MM.1S (cell line): ENCODE measurements at regions not wholly inside any gene's neighbourhood (a gene's known extent, or its start where the extent isn't known, plus 50 kb on each side); places are given as distances from the start of the nearest gene placed in this dataset.

Experiments
- DNase-seq: peaks from one replicate; pipeline ENCODE4 v3.0.0-alpha.2; 2015
- H2AFZ ChIP-seq: fragments of 300-600 bp; sonication (generic); 2 replicates; pipeline ENCODE4 v1.6.0; 2016; ENCODE audit warnings: antibody characterized with exemption, low read length
- H3F3A ChIP-seq: fragments of 300-600 bp; sonication (generic); 2 replicates; pipeline ENCODE4 v1.6.1; 2016; ENCODE audit warnings: mild to moderate bottlenecking, antibody characterized with exemption, low read length, moderate library complexity, mixed read lengths; ENCODE audit not compliant: insufficient read depth
- H3K27ac ChIP-seq: fragments of 300-600 bp; sonication (generic); 2 replicates; pipeline ENCODE4 v1.5.1; 2016; ENCODE audit warnings: mild to moderate bottlenecking, low read length
- H3K27me3 ChIP-seq: fragments of 300-600 bp; sonication (generic); replicated peaks from 2 replicates; pipeline ENCODE4 v1.6.0; 2016; ENCODE audit warnings: low read length; ENCODE audit not compliant: insufficient read depth
- H3K36me3 ChIP-seq: fragments of 300-600 bp; sonication (generic); replicated peaks from 2 replicates; pipeline ENCODE4 v1.6.1; 2016; ENCODE audit warnings: mild to moderate bottlenecking, low read length, mixed read lengths; ENCODE audit not compliant: insufficient read depth
- H3K4me1 ChIP-seq: fragments of 300-600 bp; sonication (generic); 2 replicates; pipeline ENCODE4 v1.6.1; 2016; ENCODE audit warnings: low read length, mixed read lengths
- H3K4me2 ChIP-seq: fragments of 300-600 bp; sonication (generic); 2 replicates; pipeline ENCODE4 v1.6.0; 2016; ENCODE audit warnings: low read depth, low read length
- H3K4me3 ChIP-seq: fragments of 300-600 bp; sonication (generic); 2 replicates; pipeline ENCODE4 v1.5.1; 2016; ENCODE audit warnings: low read length, mixed read lengths
- H3K79me2 ChIP-seq: fragments of 300-600 bp; sonication (generic); 2 replicates; pipeline ENCODE4 v1.6.1; 2016; ENCODE audit warnings: mixed run types, low read length, mixed read lengths
- H3K9ac ChIP-seq: fragments of 300-600 bp; sonication (generic); 2 replicates; pipeline ENCODE4 v1.6.1; 2016; ENCODE audit warnings: low read length, mixed read lengths
- H3K9me2 ChIP-seq: fragments of 300-600 bp; sonication (generic); replicated peaks from 2 replicates; pipeline ENCODE4 v1.6.1; 2016; ENCODE audit warnings: mild to moderate bottlenecking, low read length, mixed read lengths; ENCODE audit not compliant: insufficient read depth
- H3K9me3 ChIP-seq: fragments of 300-600 bp; sonication (generic); replicated peaks from 2 replicates; pipeline ENCODE4 v1.6.1; 2016; ENCODE audit warnings: mild to moderate bottlenecking, low read length, mixed read lengths; ENCODE audit not compliant: insufficient read depth
- H4K20me1 ChIP-seq: fragments of 300-600 bp; sonication (generic); 2 replicates; pipeline ENCODE4 v1.6.1; 2016; ENCODE audit warnings: mild to moderate bottlenecking, low read length, moderate library complexity, mixed read lengths; ENCODE audit not compliant: insufficient read depth
- EZH2 ChIP-seq: fragments of 300-600 bp; sonication (generic); optimal IDR thresholded peaks from 2 replicates; pipeline ENCODE3; 2017; ENCODE audit warnings: low read depth, mild to moderate bottlenecking, antibody characterized with exemption, low read length, mixed read lengths
- EZH2phosphoT487 ChIP-seq: fragments of 300-600 bp; sonication (generic); IDR thresholded peaks from 2 replicates; pipeline ENCODE4 v1.6.1; 2018; ENCODE audit warnings: antibody characterized with exemption, low read length
- TF ChIP-seq, protein P1 (sequence below): fragments of 300-600 bp; sonication (generic); IDR thresholded peaks from 2 replicates; pipeline ENCODE4 v1.5.1; 2016; ENCODE audit warnings: antibody characterized with exemption, low read length, mixed read lengths

DNA sequence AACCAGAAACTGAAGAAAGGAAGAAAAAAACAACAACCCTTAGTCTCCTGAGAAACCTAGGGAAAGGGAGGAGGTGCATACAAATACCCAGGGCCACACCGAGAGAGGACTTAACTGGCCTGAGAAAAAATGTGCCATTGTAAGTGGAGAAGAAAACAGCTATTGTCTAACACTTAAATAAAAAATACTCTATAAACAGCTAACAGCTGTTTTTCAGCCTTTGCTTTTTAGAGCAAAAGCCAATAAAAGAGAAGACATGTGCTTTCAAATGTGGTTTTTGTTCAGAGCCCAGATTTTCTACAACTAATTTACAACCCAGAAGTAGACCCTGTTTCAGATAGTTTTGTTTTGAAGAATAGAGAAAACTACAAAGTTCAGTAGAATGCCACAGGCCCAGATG lies 56.0 kb upstream of the SLC22A16 start:
- no peak overlapping the region for H3K4me2 ChIP-seq
- H3K27ac ChIP-seq: no peak overlapping the region
- no peaks in the 10 kb centered on the region for H4K20me1 ChIP-seq
- no peak overlapping the region for H3K9ac ChIP-seq
- no peak overlapping the region for H2AFZ ChIP-seq
- H3K4me3 ChIP-seq: no peak overlapping the region
- H3K36me3 ChIP-seq: no peaks in the 10 kb centered on the region
- no peaks in the 10 kb centered on the region for H3F3A ChIP-seq
- H3K9me2 ChIP-seq: no peaks in the 10 kb centered on the region
- TF ChIP-seq, protein P1, sequence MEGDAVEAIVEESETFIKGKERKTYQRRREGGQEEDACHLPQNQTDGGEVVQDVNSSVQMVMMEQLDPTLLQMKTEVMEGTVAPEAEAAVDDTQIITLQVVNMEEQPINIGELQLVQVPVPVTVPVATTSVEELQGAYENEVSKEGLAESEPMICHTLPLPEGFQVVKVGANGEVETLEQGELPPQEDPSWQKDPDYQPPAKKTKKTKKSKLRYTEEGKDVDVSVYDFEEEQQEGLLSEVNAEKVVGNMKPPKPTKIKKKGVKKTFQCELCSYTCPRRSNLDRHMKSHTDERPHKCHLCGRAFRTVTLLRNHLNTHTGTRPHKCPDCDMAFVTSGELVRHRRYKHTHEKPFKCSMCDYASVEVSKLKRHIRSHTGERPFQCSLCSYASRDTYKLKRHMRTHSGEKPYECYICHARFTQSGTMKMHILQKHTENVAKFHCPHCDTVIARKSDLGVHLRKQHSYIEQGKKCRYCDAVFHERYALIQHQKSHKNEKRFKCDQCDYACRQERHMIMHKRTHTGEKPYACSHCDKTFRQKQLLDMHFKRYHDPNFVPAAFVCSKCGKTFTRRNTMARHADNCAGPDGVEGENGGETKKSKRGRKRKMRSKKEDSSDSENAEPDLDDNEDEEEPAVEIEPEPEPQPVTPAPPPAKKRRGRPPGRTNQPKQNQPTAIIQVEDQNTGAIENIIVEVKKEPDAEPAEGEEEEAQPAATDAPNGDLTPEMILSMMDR: no peak
- TF ChIP-seq EZH2 (no peak), EZH2phosphoT487 (no peak)
- H3K4me1 ChIP-seq: no peaks in the 10 kb centered on the region
- H3K9me3 ChIP-seq: no peaks in the 10 kb centered on the region
- no peaks in the 10 kb centered on the region for H3K27me3 ChIP-seq
- no peak for DNase-seq
- no peaks in the 10 kb centered on the region for H3K79me2 ChIP-seq

DNA sequence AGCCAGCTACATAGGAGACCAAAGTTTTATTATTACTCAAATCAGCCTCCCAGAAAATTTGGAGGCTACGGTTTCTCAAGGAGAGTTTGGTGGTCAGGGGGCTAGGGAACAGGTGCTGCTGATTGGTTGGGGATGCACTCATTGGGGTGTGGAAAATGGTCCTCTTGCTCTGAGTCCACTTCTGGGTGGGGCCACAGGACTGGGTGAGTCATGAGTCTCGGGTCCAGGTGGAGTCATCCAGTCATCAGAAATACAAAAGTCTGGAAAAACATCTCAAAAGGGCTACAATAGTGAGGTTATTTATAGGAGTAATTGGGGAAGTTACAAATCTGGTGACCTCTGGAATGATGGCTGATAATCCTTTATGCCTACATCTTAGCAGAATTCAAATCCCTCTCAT lies 54.3 kb upstream of the SLC22A16 start:
- H3K4me2 ChIP-seq: no peak overlapping the region

DNA sequence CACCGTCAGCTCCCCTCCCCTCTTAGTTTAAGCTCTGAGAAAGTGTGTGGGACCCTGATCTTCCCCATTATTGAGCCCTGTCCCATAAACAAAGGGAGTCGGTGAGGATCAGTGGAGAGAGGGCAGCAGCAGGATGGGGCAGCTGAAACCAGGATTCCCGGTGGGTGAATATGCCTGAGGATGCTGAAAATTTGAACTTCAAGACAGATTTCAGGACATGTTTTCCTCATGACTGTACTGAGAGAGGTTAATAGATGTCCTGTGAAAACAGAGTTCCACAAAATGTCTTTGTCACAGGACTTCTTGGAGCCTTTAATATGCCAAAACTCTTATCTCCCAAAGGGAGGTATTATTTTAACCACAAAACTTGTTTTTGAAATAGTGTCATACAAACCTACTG lies 53.5 kb upstream of the SLC22A16 start:
- Histone ChIP-seq H3K9me2 (no peaks in the 10 kb centered on the region), H3F3A (no peaks in the 10 kb centered on the region), H4K20me1 (no peaks in the 10 kb centered on the region), H3K27me3 (no peaks in the 10 kb centered on the region), H3K9me3 (no peaks in the 10 kb centered on the region), H3K27ac (no peak overlapping the region), H3K79me2 (no peaks in the 10 kb centered on the region), H3K4me3 (no peak overlapping the region), H3K4me2 (no peak overlapping the region), H2AFZ (no peak overlapping the region), H3K36me3 (no peaks in the 10 kb centered on the region), H3K4me1 (no peaks in the 10 kb centered on the region), H3K9ac (no peak overlapping the region)
- no peak for TF ChIP-seq EZH2phosphoT487
- TF ChIP-seq, protein P1: no peak
- TF ChIP-seq EZH2: no peak
- no peak for DNase-seq

More for the DNA sequence above, 54.3 kb upstream of the SLC22A16 start:
- H3K9me3 ChIP-seq: no peaks in the 10 kb centered on the region
- no peak overlapping the region for H3K9ac ChIP-seq
- no peaks in the 10 kb centered on the region for H3K36me3 ChIP-seq
- no peak overlapping the region for H2AFZ ChIP-seq
- no peaks in the 10 kb centered on the region for H3K79me2 ChIP-seq
- H3K4me3 ChIP-seq: no peak overlapping the region
- DNase-seq: no peak
- H4K20me1 ChIP-seq: no peaks in the 10 kb centered on the region
- H3K4me1 ChIP-seq: no peaks in the 10 kb centered on the region
- no peaks in the 10 kb centered on the region for H3K27me3 ChIP-seq
- H3K9me2 ChIP-seq: no peaks in the 10 kb centered on the region
- no peak overlapping the region for H3K27ac ChIP-seq
- H3F3A ChIP-seq: no peaks in the 10 kb centered on the region
- TF ChIP-seq, protein P1: no peak
- TF ChIP-seq EZH2phosphoT487 (no peak), EZH2 (no peak)

DNA sequence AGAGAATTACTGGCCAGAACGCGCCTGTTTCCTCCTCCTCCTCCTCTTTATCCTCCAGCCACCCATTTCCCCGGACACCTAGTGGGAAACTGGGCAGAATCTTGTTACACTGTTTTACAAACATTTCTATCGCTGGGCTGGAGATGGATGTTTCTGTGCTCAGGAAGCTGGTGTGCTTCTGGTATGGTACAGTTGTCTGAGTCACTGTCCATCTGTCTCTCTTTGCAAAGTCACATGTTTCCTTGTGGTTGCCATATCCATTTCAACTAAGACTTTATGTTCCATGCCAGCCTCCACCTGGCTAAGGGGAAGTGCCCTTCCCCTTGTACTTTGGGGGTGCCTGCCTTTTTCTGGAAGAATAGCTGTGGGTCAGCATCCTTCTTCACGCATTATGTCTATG lies 52.9 kb upstream of the SLC22A16 start:
- no peaks in the 10 kb centered on the region for H3K9me2 ChIP-seq
- no peak for DNase-seq
- no peak overlapping the region for H3K27ac ChIP-seq
- no peak overlapping the region for H3K4me2 ChIP-seq
- no peak overlapping the region for H3K4me3 ChIP-seq
- H4K20me1 ChIP-seq: no peaks in the 10 kb centered on the region
- TF ChIP-seq, protein P1: no peak
- TF ChIP-seq EZH2phosphoT487 (no peak), EZH2 (no peak)
- no peaks in the 10 kb centered on the region for H3K36me3 ChIP-seq
- no peaks in the 10 kb centered on the region for H3K4me1 ChIP-seq
- H3K27me3 ChIP-seq: no peaks in the 10 kb centered on the region
- no peak overlapping the region for H2AFZ ChIP-seq
- no peaks in the 10 kb centered on the region for H3K79me2 ChIP-seq
- no peaks in the 10 kb centered on the region for H3F3A ChIP-seq
- H3K9me3 ChIP-seq: no peaks in the 10 kb centered on the region
- no peak overlapping the region for H3K9ac ChIP-seq
